Activated CD4-positive, alpha-beta T cell treated with anti-CD3 and anti-CD28 coated beads for 1 hour (primary cell): ENCODE measurements at regions not wholly inside any gene's neighbourhood (a gene's known extent, or its start where the extent isn't known, plus 50 kb on each side); places are given as distances from the start of the nearest gene placed in this dataset.

Experiments
- DNase-seq: peaks from one replicate; pipeline ENCODE4 v3.0.0-alpha.2; 2020

DNA sequence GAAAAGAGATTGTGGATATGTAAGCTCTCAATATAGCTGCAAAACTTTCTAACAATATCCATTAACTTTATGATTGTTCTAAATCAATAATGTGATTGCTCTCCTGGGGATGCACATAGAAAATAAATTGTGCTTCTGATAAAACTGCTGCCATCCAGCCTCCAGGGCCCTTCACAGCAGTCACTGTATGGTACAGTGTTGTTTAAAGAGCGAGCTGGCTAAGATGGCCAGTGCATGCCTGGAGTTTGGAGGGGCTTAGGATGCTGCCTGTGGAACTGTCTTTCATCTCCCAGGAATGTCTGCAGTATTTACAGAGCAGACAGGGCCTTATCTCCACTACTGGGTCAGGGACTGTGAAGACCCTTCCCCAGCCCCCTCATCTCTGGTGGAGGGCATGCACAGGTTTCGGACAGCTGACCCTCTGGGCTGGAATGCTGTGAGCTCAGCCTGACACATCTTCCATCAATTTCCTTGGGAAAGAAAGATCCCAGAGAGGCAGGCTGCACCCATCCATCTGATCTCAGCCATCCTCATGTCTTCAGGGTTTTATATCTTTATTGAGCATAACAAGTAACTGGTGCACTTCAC lies 137.0 kb downstream of the PLPP3 start:
- DNase-seq: no peak

DNA sequence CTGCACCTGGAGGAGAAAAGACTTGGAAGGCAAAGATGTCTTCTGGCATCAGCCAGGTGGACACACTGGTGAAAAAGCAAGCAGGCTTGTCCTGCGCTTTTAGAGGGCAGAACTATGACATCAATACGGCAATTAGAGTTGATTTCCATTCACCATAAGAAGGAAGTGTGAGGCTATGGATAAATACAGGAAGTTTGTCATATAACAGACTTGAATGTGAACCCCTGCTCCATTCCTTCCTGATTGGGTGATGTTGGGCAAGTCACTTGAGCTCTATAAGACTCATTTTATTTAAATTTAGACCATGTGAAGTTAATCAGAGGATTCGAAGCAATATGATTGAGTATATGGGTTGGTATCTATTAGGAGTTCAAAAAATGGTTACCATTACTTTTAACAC lies 137.8 kb downstream of the PLPP3 start:
- DNase-seq: no peak

DNA sequence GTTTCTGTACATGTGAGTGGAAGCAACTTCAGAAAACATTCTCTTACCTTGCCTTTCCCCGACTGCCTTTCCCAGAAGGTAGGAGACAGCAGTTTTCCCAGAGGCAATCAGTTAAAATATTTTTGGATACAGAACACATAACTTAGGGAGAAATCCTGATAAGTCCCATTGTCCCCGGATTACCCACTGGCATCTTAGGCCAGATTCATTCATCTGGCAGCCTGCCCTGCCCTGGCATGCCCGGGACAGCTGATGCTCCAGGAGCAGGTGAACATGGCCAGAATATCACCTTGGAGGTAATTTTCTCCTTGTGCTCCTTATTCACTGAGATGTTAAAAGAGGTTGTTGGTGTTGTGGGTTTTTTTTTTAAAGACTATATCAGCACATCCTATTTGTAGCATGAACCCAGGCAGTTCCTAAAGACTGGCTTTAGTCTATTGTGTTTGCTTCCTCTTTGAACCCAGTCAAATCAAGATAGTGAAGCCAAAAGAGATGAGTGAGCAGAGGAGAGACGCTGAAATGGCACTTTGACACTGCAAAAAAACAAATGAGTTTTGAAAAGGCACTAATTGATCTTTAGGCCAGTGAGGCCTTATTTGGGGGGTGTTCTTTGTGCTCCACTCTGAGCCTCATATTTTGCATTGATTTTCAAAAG lies 139.6 kb downstream of the PLPP3 start:
- no peak for DNase-seq

DNA sequence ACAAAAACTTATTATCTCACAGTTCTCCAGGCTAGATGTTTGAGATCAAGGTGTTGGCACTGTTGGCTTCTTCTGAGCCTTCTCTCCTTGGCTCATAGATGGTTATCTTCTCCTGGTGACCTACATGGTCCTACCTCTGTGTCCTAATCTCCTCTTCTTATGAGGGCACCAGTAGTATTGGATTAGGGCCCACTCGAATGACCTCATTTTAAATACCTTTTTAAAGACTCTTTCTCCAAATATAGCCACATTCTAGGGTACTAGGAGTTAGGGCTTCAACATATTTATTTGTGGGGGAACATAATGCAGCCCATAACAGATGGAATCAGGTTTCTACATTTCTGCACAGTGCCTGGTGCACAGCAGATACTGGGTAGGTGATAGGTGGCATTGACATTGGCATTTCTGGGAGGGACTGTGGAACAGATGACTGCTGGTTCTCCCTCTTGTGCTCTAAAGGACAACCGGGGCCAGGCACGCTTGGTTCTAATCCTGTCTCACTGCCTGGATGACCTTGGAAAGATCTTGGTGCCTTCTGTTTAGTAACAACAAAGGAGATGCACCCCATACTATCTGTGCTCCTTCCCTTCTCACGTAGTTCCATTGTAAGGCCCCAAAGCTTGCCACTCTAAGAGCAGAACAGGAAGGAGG lies 140.3 kb downstream of the PLPP3 start:
- no peak for DNase-seq

DNA sequence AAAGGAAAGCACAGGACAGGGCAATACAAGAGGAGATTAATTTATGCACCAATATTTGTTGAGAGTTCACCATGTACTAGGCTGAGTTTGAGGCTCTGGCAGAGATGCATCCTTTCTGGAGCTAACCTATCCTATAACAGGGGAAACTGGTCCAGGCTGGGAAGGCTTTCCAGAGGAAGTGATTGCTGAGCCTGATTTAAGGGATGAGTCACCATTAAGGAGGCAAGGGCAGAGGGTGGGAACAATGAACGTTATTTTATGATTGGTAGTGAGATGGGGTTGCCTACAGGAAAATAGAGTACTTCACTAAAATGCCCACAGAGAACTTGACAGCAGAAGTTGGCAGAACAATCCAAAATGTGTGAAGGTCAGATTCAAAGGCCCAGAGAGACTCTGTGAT lies 141.4 kb downstream of the PLPP3 start:
- no peak for DNase-seq

DNA sequence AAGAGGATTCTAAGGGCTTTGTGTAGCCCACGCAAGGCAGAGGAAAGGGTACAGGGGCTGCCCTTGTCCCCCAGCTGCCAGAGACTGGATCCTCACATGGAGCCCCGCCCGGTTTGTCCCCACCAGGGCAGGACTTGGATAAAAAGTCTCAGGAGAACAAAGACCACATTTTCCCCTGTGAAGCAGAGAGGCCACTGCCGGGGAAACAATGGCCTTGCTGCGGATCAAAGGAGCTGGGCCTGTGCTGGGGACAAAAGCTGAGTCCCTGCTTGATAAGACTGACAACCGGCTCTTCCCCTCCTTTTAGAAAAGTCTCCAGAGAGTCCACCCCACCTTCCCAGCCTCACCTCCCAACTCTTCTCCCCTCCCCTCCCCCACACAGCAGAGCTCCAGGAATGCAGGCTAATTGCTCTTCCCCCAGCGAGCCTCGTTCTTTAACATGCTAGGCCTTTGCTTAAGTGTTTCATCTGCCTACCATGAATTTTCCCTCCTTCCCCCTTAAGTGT lies 142.4 kb downstream of the PLPP3 start:
- DNase-seq: no peak

DNA sequence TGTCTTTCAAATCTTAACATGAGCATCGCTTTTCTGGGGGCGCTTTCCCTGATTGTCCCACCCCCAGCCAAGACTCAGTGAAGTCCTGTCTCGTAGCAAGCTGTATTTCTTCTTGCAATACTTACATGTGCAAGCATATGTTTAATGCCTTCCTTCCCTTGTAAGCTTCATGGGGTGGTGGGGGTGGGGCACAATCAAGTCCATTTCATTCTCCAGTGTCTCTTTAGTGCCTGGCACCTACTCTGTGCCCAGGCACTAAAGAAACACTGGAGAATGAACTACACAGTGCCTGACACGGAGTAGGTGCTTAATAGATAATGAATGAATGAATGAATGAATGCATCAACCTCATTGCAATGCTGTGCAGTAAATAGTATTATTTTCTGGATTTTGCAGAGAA lies 143.1 kb downstream of the PLPP3 start:
- DNase-seq: no peak

DNA sequence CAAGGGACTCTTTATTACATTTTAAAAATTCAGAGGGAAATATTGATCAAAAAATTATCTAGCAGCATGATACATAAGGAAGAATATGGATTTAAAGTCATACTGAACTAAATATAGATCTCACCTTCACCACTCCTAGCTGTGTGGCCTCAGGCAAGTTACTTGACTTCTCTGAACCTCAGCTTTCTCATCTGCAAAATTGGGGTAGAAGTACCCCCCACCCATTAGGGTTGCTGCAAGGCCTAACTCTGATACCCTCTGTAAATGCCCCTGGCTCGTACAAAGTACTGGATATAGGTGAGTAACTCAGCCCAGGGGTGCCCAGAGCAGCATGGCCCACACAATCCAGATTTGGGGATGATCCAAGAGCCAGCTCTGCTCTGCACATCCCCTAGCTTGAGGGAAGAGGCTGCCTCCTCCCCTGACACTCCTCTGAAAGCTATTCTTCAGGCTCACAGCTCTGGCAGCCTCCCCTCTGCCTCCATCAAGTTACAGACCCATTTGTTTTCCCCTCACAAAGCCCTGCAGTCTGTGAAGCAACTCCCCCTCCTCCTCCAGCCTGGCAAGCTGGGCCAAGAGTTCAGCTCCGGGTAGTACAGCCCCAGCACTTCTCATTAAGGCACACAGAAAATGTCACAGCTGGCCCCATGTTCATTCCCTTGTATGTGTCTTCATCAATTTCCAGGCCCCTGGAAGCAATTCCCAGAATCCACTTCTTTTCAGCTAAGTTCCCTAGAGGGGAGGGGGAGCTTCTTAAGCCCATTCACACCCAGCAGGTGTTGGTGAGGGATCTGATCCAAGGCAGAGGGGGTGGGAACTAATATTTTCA lies 143.7 kb downstream of the PLPP3 start:
- no peak for DNase-seq

DNA sequence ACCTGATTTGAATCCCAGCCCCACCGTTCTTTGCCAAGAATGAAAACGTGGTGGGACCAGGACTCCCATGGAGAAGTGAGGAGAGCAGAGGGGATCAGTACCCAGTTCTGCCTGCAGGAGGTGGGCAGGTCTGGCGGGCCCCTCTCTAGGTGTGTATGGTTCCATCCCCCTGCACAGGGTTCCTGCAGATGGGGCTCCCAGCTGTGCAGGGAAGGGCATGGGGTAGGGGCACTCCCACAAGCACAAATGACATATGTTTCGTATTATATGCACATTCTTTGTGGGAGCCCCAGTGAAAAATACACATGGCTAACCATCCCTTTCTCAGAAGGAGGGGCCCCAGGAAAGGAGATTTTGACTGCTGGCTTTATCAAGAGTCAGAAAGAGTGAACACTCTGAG lies 144.6 kb downstream of the PLPP3 start:
- DNase-seq: no peak

DNA sequence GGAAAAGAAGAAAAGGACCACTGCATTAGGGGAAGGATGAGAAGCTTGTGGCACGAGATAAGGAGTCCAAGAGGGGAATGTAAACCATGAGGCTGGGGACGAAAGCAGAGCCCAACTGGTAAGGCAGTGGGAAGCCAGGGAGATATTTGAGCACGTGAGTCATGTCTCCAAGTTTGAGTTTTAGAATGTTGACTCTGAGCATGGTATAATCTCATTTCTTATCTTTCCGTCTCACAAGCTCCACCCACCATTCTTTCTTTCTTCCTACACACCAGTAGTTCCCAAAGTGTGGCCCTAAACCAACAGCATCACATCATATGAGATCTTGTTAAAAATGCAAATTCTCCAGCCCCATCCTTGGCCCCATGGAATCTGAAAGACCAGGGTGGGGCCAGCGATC lies 145.3 kb downstream of the PLPP3 start:
- DNase-seq: no peak

DNA sequence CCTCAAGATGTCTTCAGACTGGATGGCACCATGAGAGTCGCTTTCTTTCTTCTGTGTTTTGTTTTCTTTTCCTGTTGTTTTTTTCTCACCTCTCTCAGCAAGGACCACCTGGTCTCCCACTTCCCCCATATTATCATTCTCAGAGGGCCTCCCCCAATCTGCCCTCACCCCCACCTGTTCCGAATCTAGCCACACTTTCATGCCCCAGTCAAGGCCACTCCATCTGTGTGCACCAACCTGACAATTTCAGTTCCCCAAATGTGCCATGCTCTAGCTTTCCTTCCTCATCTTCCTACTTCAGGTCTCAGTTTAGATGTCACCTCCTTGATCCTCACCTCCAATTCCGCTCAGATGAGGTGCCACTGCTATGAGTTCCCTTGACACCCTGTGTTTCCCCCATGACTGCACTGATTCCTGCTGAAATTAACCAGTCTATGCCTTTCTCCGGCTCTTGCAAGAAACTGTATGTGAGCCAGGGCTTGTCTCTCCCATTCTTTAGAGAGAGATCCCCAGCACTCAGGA lies 146.2 kb downstream of the PLPP3 start:
- no peak for DNase-seq

DNA sequence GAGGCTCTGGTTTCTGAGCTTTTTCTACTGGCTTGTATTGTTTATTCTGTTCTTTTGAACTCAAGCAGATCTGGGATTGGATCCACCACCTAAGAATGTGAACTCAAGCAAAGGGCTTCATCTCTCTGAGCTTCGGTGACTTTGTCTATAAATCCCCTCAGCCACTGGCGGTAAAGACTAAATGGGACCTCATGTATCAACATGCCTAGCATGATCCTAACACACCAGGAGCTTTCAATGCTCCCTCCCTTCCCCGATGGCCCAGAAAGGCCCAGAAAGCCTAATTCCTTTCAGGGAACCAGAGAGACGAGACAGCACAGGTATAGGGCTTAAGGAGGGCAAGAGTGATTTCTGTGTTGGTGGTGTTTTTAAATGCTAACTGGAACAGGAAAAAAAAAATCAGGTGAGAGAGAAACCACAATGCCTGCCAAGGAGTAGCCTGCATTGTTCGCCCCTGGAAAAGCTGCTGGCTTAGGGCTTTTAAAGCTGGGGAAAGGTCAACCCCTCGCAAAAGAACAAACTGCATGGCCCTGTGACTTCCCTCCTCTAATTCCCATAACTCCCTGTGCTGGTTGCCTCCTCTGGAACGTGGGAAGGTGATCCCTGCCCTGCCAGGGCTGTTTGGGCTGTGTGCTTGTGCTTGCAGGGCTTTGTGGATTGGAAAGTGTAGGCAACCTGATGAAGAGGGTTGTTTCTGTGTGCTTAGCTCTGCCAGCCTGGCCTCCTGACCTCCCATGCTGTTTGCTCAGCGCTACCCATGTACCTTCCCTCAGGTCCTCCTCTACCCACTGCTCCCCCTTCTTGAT lies 147.0 kb downstream of the PLPP3 start:
- no peak for DNase-seq

DNA sequence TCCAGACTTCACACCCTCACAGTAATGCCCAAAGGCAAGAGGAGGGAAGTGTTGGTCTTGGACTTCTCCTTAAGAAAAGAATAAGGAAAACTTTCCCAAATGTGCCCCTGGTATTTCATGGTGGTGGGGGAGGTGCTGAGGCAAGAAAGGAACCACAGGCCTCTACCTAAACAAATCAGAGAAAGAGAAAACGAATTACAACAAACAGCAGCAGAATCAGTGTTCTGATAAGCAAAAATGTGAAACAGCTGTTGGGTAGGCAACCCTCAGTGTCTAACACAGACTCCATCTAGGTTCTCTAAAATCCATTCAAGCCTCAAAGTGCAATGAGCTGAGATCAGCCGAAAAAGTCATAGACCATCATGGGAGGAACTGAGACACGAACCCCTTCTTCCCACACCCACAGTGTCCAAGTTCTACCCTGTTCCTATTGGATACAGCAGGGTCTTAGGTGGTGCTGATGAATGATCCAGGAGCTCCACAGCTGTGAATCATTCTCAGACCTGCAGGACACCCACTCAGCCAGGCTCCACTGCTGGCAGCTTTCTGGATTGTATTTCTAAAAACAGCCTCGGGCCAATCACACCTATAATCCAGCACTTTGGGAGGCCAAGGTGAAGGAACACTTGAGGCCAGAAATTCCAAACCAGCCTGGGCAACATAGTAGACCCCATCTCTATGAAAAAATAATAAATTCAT lies 149.1 kb downstream of the PLPP3 start:
- no peak for DNase-seq

DNA sequence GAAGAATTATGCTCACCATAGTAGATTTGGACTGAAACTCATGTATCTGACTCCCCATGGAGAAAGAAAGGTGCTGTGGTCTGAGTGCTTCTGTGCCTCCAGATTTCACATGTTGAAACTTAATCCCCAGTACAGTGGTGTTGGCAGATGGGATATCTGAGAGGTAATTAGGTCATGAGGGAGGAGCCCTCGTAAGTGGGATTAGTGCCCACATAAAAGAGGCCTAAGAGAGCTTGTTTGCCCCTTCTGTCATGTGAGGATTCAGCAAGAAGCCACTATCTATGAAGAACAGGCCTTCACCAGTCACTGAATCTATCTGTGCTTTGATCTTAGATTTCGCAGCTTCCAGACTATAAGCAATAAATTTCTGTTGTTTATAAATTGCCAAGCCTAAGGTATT lies 150.1 kb downstream of the PLPP3 start:
- no peak for DNase-seq

DNA sequence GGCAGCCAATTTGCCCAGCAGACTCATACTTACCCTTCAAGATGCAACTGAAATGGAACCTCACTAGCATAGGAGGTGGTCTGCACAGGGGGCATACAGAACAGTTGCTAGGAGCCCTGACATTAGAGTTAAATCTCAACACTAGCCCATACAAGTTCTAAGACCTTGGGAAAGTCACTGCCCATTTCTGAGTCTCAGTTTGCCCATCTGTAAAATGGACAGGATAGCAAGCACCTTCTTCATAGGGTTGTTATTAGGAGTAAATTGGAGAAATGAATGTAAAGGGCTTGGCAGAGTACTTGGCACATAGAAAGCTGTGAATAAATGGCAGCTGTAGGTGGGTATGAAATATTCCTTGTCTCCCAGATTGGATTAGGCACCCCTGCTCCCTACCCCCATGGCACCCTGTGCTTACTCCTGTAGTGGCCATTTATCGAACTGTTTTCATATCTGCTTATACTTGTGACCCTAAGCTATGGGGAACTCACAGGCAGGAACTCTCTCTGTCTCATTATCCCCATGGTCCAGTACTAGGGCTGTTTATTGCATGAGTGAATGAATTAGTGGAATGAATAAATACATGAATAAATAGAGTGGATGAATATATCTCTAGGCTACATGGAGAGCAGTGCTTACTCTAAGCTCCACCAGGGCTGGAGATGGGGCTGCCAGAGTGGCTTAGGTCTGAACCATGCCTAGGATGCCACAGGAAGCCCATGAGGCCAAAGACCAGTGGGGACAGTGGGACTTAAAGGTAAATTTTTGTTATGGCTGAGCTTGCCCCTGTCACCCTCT lies 152.6 kb downstream of the PLPP3 start:
- no peak for DNase-seq

DNA sequence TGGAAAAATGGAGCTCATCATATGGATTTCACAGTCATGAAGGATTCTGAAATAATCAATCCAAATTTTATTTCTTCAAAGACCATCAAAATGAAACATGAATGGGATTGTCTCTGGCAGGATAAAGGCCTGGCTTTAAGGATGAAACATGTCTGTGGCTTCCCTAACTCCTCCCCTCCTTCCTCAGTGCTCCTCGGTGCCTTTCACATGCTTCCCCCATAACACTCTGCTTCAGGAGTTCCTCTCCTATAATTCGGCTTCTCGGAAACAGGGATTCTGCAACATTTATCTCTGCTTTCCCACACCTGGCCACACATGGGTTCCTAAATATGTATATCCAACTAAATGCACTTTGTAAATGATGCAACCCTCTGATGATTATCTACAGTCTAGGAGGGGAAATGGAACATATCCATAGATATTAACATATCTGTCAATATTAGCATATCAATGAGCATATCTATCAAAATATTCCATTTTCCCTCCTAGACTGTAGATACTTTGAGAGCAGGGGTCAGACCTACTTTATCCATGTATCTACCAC lies 153.8 kb downstream of the PLPP3 start:
- DNase-seq: no peak

DNA sequence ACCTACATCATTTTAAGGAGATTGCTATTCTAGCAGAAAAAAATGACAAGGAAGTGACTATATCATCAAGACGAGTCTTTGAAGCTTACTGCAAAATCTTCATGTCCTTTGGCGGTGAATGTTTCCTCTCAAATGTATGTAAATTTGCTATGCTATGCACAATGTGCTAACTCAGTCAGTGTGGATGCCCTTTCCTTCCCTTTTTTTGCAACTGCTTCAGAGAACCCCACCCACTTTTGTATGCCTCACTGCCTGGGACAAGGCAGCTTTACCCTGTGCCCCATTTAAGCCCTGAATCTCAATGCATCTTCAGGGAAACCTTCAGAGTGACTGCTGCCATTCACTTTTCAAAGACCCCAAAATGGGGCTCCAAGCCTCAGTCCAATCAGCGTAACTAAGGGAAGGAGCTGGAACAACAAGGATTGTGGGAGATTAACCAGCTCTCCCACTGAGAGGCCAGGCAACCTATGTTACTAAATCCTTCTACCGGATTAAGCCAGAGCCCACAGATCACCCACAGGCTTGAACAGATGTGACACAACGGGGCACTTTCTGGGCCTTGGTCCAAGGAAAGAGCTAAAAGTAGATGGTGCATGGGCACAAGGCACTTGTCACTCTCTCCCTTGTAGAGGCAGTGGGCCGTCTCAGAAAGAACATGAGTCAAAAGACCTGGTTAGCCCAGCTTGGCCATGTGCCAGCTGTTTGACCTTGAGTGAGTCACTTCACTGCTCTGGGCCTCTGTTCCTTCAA lies 154.4 kb downstream of the PLPP3 start:
- DNase-seq: no peak

DNA sequence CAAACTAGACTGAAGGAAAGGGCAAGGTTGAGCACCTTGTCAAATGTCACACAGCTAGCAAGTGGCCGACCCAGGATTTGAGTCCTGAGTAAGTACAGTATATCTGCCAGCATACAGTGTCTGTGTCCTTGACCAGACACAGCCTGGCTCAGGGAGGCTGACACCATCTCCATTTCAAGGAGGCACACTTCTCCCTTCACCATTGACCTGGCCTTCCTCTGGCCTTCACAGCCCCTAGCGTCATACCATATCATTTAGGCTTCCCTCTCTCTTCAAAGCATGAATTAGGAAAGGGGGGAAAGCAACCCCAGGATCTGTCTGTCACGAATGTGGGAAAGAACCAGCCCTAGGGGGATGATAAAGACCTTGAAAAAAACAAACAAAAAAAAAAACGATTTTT lies 155.6 kb downstream of the PLPP3 start:
- no peak for DNase-seq

DNA sequence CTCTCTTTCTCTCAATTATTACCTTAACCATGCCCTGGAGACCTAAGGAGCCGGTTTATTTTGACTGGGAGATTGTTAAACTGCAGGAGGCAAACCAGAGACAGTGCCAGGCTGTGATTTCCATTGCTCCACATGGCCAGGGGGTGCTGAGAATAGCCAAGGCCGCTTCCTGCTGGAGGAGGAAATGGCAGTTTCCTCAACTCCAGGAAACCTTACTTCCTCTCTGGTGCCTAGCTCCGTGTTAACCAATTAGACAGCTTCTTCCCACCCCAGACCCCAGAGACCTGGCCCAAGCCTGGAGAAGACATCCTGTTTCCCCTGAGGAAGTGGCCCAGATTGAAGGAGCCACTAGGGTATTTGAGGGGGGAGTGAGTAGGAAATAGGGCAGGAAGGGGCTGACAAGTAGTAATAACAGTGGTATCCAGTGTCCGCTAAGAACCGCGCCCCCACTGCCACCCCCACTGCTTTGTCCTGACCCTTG lies 161.2 kb downstream of the PLPP3 start:
- DNase-seq: no peak

DNA sequence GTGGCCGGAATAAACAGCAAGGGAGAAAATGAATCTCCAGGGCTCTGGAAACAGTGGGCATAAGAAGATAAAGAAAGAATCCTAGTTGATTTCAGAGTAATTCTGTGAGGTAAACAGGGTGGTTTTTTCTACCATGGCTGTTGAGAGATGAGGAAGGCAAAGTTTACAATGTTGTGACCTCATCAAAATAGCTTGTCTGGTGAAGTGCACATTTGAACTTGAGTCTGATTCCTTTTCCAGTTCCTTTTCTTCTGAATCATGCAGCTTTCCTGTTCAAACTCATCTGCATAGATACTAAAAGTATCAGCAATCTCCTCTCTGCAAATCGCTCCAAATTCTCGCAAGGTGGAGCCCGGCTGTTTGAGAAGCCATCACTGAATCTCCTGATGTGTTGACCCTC lies 161.7 kb downstream of the PLPP3 start:
- DNase-seq: no peak
